Liver (tissue), 8 donors: ENCODE measurements at regions not wholly inside any gene's neighbourhood (a gene's known extent, or its start where the extent isn't known, plus 50 kb on each side); places are given as distances from the start of the nearest gene placed in this dataset.
"Not testable (repeated sequence)": the region's sequence is repeated elsewhere in the genome, so short reads cannot be mapped to it uniquely, and the experiment has no call there.

ENCODE experiments used
- DNase-seq: peaks from one replicate; pipeline ENCODE4 v3.0.0-alpha.2; 2017; ENCODE audit warnings: low spot score
- H3K27ac ChIP-seq, 2 donors: one replicate each; pipeline ENCODE4 v1.7.0; 2013; ENCODE audit warnings: inconsistent platforms in 2 of 2, low read length in 2 of 2, control low read depth in 1 of 2, low read depth in 1 of 2, mild to moderate bottlenecking in 1 of 2
- H3K27me3 ChIP-seq, 4 donors: one replicate each; pipeline versions ENCODE4 v1.6.1 to v1.7.0; 2013; ENCODE audit warnings: low read length in 3 of 4, inconsistent platforms in 1 of 4, mild to moderate bottlenecking in 1 of 4, moderate library complexity in 1 of 4; ENCODE audit not compliant: control insufficient read depth in 4 of 4, insufficient read depth in 4 of 4
- H3K36me3 ChIP-seq, 4 donors: one replicate each; pipeline versions ENCODE4 v1.6.1 to v1.7.0; 2013; ENCODE audit warnings: low read length in 3 of 4, mild to moderate bottlenecking in 3 of 4, low read depth in 1 of 4, moderate library complexity in 1 of 4; ENCODE audit not compliant: control insufficient read depth in 4 of 4, insufficient read depth in 3 of 4
- H3K4me1 ChIP-seq, 4 donors: one replicate each; pipeline versions ENCODE4 v1.6.1 to v1.7.0; 2013; ENCODE audit warnings: low read length in 3 of 4, mild to moderate bottlenecking in 3 of 4, moderate library complexity in 1 of 4; ENCODE audit not compliant: control insufficient read depth in 4 of 4, insufficient read depth in 4 of 4
- H3K4me3 ChIP-seq, 3 donors: one replicate each; pipeline versions ENCODE4 v1.6.1 to v1.7.0; 2013; ENCODE audit warnings: low read length in 3 of 3, control low read depth in 1 of 3, low read depth in 1 of 3, mild to moderate bottlenecking in 1 of 3
- H3K9ac ChIP-seq, 2 donors: one replicate each; pipeline ENCODE4 v1.7.0; 2013; ENCODE audit warnings: low read length in 2 of 2, mild to moderate bottlenecking in 2 of 2, moderate library complexity in 2 of 2, control low read depth in 1 of 2, low read depth in 1 of 2
- H3K9me3 ChIP-seq, 4 donors: one replicate each; pipeline versions ENCODE4 v1.6.1 to v1.7.0; 2013; ENCODE audit warnings: low read length in 3 of 4; ENCODE audit not compliant: control insufficient read depth in 4 of 4
- ATF3 ChIP-seq: IDR thresholded peaks from 2 replicates; pipeline ENCODE4 v1.6.1; 2016; ENCODE audit warnings: antibody characterized with exemption
- CTCF ChIP-seq: fragments of 150-350 bp; IDR thresholded peaks from 2 replicates; pipeline ENCODE4 v1.5.1; 2017; ENCODE audit warnings: improper control_type of control experiment, low read depth, low read length; ENCODE audit not compliant: missing input control
- EGR1 ChIP-seq, 2 donors: IDR thresholded peaks; 2 replicates each; pipeline ENCODE4 v1.6.1; 2016 to 2018; ENCODE audit warnings: antibody characterized with exemption in 2 of 2, low read depth in 2 of 2
- FOXA1 ChIP-seq: IDR thresholded peaks from 2 replicates; pipeline ENCODE4 v1.6.1; 2016; ENCODE audit warnings: antibody characterized with exemption
- FOXA2 ChIP-seq: IDR thresholded peaks from 2 replicates; pipeline ENCODE4 v1.6.1; 2016; ENCODE audit warnings: antibody characterized with exemption
- GABPA ChIP-seq, 2 donors: IDR thresholded peaks in 1 of 2; conservative IDR thresholded peaks in 1 of 2; 2 replicates each; pipeline ENCODE4 v1.6.1; 2016; ENCODE audit warnings: antibody characterized with exemption in 2 of 2, mild to moderate bottlenecking in 1 of 2, moderate library complexity in 1 of 2
- HNF4A ChIP-seq, 2 donors: conservative IDR thresholded peaks; 2 replicates each; pipeline ENCODE4 v1.6.1; 2016; ENCODE audit warnings: antibody characterized with exemption in 2 of 2, mild to moderate bottlenecking in 2 of 2
- HNF4G ChIP-seq: IDR thresholded peaks from 2 replicates; pipeline ENCODE4 v1.6.1; 2016; ENCODE audit warnings: antibody characterized with exemption
- JUND ChIP-seq, 2 donors: IDR thresholded peaks; 2 replicates each; pipeline ENCODE4 v1.6.1; 2016; ENCODE audit warnings: antibody characterized with exemption in 2 of 2
- MAX ChIP-seq: IDR thresholded peaks from 2 replicates; pipeline ENCODE4 v1.6.1; 2016; ENCODE audit warnings: antibody characterized with exemption
- NR2F2 ChIP-seq: IDR thresholded peaks from 2 replicates; pipeline ENCODE4 v1.6.1; 2016; ENCODE audit warnings: antibody characterized with exemption
- RAD21 ChIP-seq, 2 donors: IDR thresholded peaks; 2 replicates each; pipeline ENCODE4 v1.6.1; 2016; ENCODE audit warnings: antibody characterized with exemption in 2 of 2, mild to moderate bottlenecking in 2 of 2
- REST ChIP-seq: IDR thresholded peaks from 2 replicates; pipeline ENCODE4 v1.6.1; 2016; ENCODE audit warnings: antibody characterized with exemption, mild to moderate bottlenecking
- RXRA ChIP-seq, 2 donors: IDR thresholded peaks; 2 replicates each; pipeline ENCODE4 v1.6.1; 2017 to 2018; ENCODE audit warnings: antibody characterized with exemption in 2 of 2, mild to moderate bottlenecking in 1 of 2
- SP1 ChIP-seq: IDR thresholded peaks from 2 replicates; pipeline ENCODE4 v1.6.1; 2018; ENCODE audit warnings: antibody characterized with exemption, mild to moderate bottlenecking
- TAF1 ChIP-seq: conservative IDR thresholded peaks from 2 replicates; pipeline ENCODE4 v1.6.1; 2016; ENCODE audit warnings: antibody characterized with exemption, mild to moderate bottlenecking
- YY1 ChIP-seq: IDR thresholded peaks from 2 replicates; pipeline ENCODE4 v1.6.1; 2016; ENCODE audit warnings: antibody characterized with exemption, mild to moderate bottlenecking
- WGBS: extraction: QIAGEN DNeasy Blood & Tissue Kit; methylation state at CpG from one replicate; pipeline ENCODE4 v1.1.7; 2013; 5-methylcytosine and 5-hydroxymethylcytosine counted together
- donor health status: healthy.
- donor health status: healthy.
- donor health status: healthy.
- donor health status: healthy.
- donor health status: healthy.

GRCh38 chr7:65264258-65264657 lies 109.4 kb upstream of the ZNF92 start:
- H3K4me1 ChIP-seq = peaks cover 0 to 2% (median under 1%) of the 10 kb centered on the region in 4 donors
- no peak for DNase-seq
- WGBS = 86% methylated on average over 5 of the region's 5 CpGs
- TF ChIP-seq YY1 = no peak
- no peak for TF ChIP-seq GABPA (IDR thresholded peaks at IDR 0.05 in 1 of 2, conservative IDR thresholded peaks at IDR 0.05 in 1 of 2)
- no peak for TF ChIP-seq NR2F2
- no peak for TF ChIP-seq SP1
- no peak for TF ChIP-seq RXRA (IDR thresholded peaks at IDR 0.05)
- no peak for TF ChIP-seq HNF4G
- no peak for TF ChIP-seq EGR1 (IDR thresholded peaks at IDR 0.05; ENCODE audit: low read depth in 2 of 2)
- TF ChIP-seq JUND (IDR thresholded peaks at IDR 0.05) = no peak
- no peak for TF ChIP-seq CTCF
- TF ChIP-seq FOXA2 = no peak
- TF ChIP-seq HNF4A (conservative IDR thresholded peaks at IDR 0.05) = no peak
- no peak for TF ChIP-seq ATF3
- TF ChIP-seq FOXA1 = no peak
- TF ChIP-seq RAD21 (IDR thresholded peaks at IDR 0.05) = no peak
- TF ChIP-seq TAF1 = no peak
- TF ChIP-seq MAX = no peak
- no peak for TF ChIP-seq REST
- H3K4me3 ChIP-seq = no peak overlapping the region
- H3K9me3 ChIP-seq = no peaks in the 10 kb centered on the region
- no peaks in the 10 kb centered on the region for H3K36me3 ChIP-seq
- no peak overlapping the region for H3K9ac ChIP-seq
- no peak overlapping the region for H3K27ac ChIP-seq
- H3K27me3 ChIP-seq = peaks cover 0 to under 1% (median 0%) of the 10 kb centered on the region in 4 donors

GRCh38 chr7:65260673-65261072 lies 113.0 kb upstream of the ZNF92 start:
- not testable (repeated sequence) for H3K9ac ChIP-seq, DNase-seq, H3K27me3 ChIP-seq, H3K27ac ChIP-seq, H3K36me3 ChIP-seq, H3K9me3 ChIP-seq, H3K4me3 ChIP-seq, H3K4me1 ChIP-seq
- 67% methylated on average over 6 of the region's 6 CpGs for WGBS

GRCh38 chr7:65259864-65260525 lies 113.7 kb upstream of the ZNF92 start:
- H3K36me3 ChIP-seq, DNase-seq, H3K4me1 ChIP-seq, H3K9ac ChIP-seq, H3K27ac ChIP-seq, H3K9me3 ChIP-seq, H3K4me3 ChIP-seq, H3K27me3 ChIP-seq: not testable (repeated sequence)
- WGBS = 56% methylated on average over 8 of the region's 10 CpGs
